ENCODE measurements at regions not wholly inside any gene's neighbourhood (a gene's known extent, or its start where the extent isn't known, plus 50 kb on each side); places are given as distances from the start of the nearest gene placed in this dataset.

- TF ChIP-seq PHF21A (CRISPR knock-in tag; IDR thresholded peaks at IDR 0.05), result no peak
- TF ChIP-seq, protein P1, sequence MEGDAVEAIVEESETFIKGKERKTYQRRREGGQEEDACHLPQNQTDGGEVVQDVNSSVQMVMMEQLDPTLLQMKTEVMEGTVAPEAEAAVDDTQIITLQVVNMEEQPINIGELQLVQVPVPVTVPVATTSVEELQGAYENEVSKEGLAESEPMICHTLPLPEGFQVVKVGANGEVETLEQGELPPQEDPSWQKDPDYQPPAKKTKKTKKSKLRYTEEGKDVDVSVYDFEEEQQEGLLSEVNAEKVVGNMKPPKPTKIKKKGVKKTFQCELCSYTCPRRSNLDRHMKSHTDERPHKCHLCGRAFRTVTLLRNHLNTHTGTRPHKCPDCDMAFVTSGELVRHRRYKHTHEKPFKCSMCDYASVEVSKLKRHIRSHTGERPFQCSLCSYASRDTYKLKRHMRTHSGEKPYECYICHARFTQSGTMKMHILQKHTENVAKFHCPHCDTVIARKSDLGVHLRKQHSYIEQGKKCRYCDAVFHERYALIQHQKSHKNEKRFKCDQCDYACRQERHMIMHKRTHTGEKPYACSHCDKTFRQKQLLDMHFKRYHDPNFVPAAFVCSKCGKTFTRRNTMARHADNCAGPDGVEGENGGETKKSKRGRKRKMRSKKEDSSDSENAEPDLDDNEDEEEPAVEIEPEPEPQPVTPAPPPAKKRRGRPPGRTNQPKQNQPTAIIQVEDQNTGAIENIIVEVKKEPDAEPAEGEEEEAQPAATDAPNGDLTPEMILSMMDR (CRISPR knock-in tag; IDR thresholded peaks at IDR 0.05), result no peak
- no peak for TF ChIP-seq GABPA (IDR thresholded peaks at IDR 0.05; ENCODE audit: low read depth, low read length)
- TF ChIP-seq GABPA (CRISPR knock-in tag; IDR thresholded peaks at IDR 0.05; ENCODE audit: low read depth), result no peak
- TF ChIP-seq CCAR2 (optimal IDR thresholded peaks at IDR 0.05; ENCODE audit: low read depth, low read length), result no peak
- TF ChIP-seq, protein P2, sequence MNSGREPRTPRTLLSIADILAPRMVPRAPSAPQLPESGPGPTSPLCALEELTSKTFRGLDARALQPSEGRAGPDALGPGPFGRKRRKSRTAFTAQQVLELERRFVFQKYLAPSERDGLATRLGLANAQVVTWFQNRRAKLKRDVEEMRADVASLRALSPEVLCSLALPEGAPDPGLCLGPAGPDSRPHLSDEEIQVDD (CRISPR knock-in tag; IDR thresholded peaks at IDR 0.05; ENCODE audit: borderline replicate concordance), result no peak
- no peak for TF ChIP-seq POLR2AphosphoS5 (IDR thresholded peaks at IDR 0.05; ENCODE audit: low read depth, low read length)
- TF ChIP-seq ZKSCAN1 (IDR thresholded peaks at IDR 0.05; ENCODE audit: low read length), result no peak
- TF ChIP-seq CREB1 (IDR thresholded peaks at IDR 0.05), result no peak
- no peak for TF ChIP-seq CREB1 (CRISPR knock-in tag; IDR thresholded peaks at IDR 0.05)
- no peak for TF ChIP-seq POLR2A (IDR thresholded peaks at IDR 0.05; ENCODE audit: insufficient read depth in 1 of 2, low read depth in 2 of 2, low read length in 2 of 2)
- TF ChIP-seq EP300 (IDR thresholded peaks at IDR 0.05; ENCODE audit: low read depth in 2 of 2, low read length in 2 of 2), result no peak
- no peak for TF ChIP-seq EP300 (CRISPR knock-in tag; IDR thresholded peaks at IDR 0.05; ENCODE audit: borderline replicate concordance)
- no peak for TF ChIP-seq NFYB (CRISPR knock-in tag; IDR thresholded peaks at IDR 0.05)
Measured at GRCh38 chr5:163619951-163620350, 114.5 kb downstream of the MAT2B start.
